GM19351 (cell line): ENCODE measurements at regions not wholly inside any gene's neighbourhood (a gene's known extent, or its start where the extent isn't known, plus 50 kb on each side); places are given as distances from the start of the nearest gene placed in this dataset.
A peak's percentile ranks its signal among the peaks of the same experiment; 100 is the strongest.
"Not testable (repeated sequence)": the region's sequence is repeated elsewhere in the genome, so short reads cannot be mapped to it uniquely, and the experiment has no call there.

Experiments used
- ATAC-seq: cut with Tn5 transposase; IDR thresholded peaks from one replicate; pipeline ENCODE4 v1.9.1; 2021; ENCODE audit warnings: mild to moderate bottlenecking, moderate library complexity; ENCODE audit not compliant: unreplicated experiment

GRCh38 chr12:129959889-129960288 lies 56.1 kb upstream of the TMEM132D start:
- no peak for ATAC-seq

- no peak for ATAC-seq
These were observed 57.3 kb upstream of the TMEM132D start for GRCh38 chr12:129961091-129961490.

GRCh38 chr12:129961856-129962255 lies 58.0 kb upstream of the TMEM132D start:
- ATAC-seq, result no peak

- ATAC-seq, result no peak
These were observed 60.5 kb upstream of the TMEM132D start for GRCh38 chr12:129964300-129964699.

GRCh38 chr12:129964826-129965457 lies 61.1 kb upstream of the TMEM132D start:
- ATAC-seq, result no peak

- ATAC-seq, result no peak
These were observed 62.5 kb upstream of the TMEM132D start for GRCh38 chr12:129966146-129966995.

GRCh38 chr12:129971721-129972120 lies 67.9 kb upstream of the TMEM132D start:
- ATAC-seq, result no peak

- no peak for ATAC-seq
These were observed 69.6 kb upstream of the TMEM132D start for GRCh38 chr12:129973236-129973961.

GRCh38 chr12:129984106-129984505 lies 80.3 kb upstream of the TMEM132D start:
- no peak for ATAC-seq

GRCh38 chr12:129987841-129988240 lies 84.0 kb upstream of the TMEM132D start:
- ATAC-seq, result no peak

- ATAC-seq, result no peak
These were observed 90.8 kb upstream of the TMEM132D start for GRCh38 chr12:129994634-129995033.

GRCh38 chr12:129997239-129997638 lies 93.4 kb upstream of the TMEM132D start:
- no peak for ATAC-seq

GRCh38 chr12:130004310-130004877 lies 100.6 kb upstream of the TMEM132D start:
- ATAC-seq, result not testable (repeated sequence)

- no peak for ATAC-seq
These were observed 103.9 kb upstream of the TMEM132D start for GRCh38 chr12:130007771-130008170.

GRCh38 chr12:130008241-130008640 lies 104.4 kb upstream of the TMEM132D start:
- ATAC-seq, result no peak

- no peak for ATAC-seq
These were observed 106.1 kb upstream of the TMEM132D start for GRCh38 chr12:130009961-130010360.

- ATAC-seq, result no peak
These were observed 108.0 kb upstream of the TMEM132D start for GRCh38 chr12:130011611-130012385.

GRCh38 chr12:130013771-130014484 lies 110.1 kb upstream of the TMEM132D start:
- ATAC-seq, result peak; percentile 71

- no peak for ATAC-seq
These were observed 110.6 kb upstream of the TMEM132D start for GRCh38 chr12:130014485-130014807.

GRCh38 chr12:130016194-130016593 lies 112.4 kb upstream of the TMEM132D start:
- no peak for ATAC-seq
